ENCODE measurements at regions not wholly inside any gene's neighbourhood (a gene's known extent, or its start where the extent isn't known, plus 50 kb on each side); places are given as distances from the start of the nearest gene placed in this dataset.

DNA sequence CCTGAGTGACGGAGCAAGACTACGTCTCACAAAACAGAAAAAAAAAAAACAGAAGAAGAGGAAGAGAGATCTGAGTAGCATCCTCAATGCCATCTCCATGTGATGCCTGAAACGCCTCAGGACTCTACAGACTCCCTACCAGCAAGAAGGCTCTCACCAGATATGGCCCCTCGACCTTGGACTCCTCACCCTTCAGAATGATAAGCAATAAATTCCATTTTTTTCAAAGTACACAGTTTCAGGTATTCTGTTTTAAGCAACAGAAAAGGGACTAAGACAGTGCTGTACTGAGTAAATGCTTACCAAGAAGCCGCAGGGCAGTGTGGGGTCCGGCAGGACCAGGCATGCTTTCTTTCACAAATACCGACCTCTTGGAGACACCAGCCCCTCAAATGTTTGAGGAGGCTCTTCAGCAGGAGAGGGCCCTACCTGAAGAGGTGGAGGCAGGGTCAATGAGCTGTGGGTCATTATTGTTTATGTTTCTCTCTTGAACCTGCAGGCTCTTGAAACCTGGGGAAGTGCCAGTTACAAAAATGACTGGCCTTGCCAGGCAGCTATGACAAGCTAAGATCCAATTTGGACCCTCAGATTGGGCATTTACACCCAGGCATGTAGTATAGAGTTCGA lies 204.1 kb upstream of the LYZL1 start:
- H3K4me3 ChIP-seq (ENCODE audit: low read length) = no peak overlapping the region
- Mint-ChIP-seq H3K4me3 (no peak overlapping the region), H3K9me3 (no peaks in the 10 kb centered on the region), H3K36me3 (no peaks in the 10 kb centered on the region), H3K27ac (no peak overlapping the region), H3K27me3 (ENCODE audit: low read depth in 2 of 2) (peaks cover under 1 to 7% of the 10 kb centered on the region in 2 donors), H3K4me1 (no peaks in the 10 kb centered on the region)
- WGBS (ENCODE audit: insufficient coverage) = 86% methylated on average over 8 of the region's 8 CpGs
- TF ChIP-seq, protein P1, sequence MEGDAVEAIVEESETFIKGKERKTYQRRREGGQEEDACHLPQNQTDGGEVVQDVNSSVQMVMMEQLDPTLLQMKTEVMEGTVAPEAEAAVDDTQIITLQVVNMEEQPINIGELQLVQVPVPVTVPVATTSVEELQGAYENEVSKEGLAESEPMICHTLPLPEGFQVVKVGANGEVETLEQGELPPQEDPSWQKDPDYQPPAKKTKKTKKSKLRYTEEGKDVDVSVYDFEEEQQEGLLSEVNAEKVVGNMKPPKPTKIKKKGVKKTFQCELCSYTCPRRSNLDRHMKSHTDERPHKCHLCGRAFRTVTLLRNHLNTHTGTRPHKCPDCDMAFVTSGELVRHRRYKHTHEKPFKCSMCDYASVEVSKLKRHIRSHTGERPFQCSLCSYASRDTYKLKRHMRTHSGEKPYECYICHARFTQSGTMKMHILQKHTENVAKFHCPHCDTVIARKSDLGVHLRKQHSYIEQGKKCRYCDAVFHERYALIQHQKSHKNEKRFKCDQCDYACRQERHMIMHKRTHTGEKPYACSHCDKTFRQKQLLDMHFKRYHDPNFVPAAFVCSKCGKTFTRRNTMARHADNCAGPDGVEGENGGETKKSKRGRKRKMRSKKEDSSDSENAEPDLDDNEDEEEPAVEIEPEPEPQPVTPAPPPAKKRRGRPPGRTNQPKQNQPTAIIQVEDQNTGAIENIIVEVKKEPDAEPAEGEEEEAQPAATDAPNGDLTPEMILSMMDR (IDR thresholded peaks at IDR 0.05) = no peak
- no peak overlapping the region for H3K27ac ChIP-seq (ENCODE audit: low read length)
- no peaks in the 10 kb centered on the region for H3K27me3 ChIP-seq (ENCODE audit: control insufficient read depth, insufficient read depth, low read length)
- no peak for DNase-seq
- no peaks in the 10 kb centered on the region for H3K4me1 ChIP-seq (ENCODE audit: control insufficient read depth, insufficient read depth, low read length)
- H3K36me3 ChIP-seq (ENCODE audit: control insufficient read depth, insufficient read depth, low read length) = no peaks in the 10 kb centered on the region
- ATAC-seq = no peak
- H3K9me3 ChIP-seq (ENCODE audit: control insufficient read depth, insufficient read depth, low read length) = no peaks in the 10 kb centered on the region
- intact Hi-C loops (cut with micrococcal nuclease) = no loop called here

DNA sequence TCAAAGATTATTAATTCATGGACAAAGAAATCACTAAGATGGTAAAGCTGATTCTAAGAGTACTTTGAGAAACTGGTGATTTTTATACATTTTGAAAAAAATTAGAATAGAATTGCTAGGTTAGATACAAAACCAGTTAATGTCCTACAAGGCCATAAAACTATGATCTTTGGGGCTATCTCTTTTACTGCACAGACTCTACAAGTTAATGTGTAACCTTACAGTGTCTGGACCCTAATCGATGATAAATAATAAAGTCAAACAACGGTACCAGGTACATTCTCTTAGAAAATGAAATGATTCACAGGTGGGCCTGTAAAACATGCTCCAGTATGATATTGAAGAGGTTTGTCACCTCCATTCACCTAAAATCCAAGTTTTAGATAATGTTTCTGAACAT lies 199.8 kb upstream of the LYZL1 start:
- Histone ChIP-seq H3K9me3 (ENCODE audit: control insufficient read depth, insufficient read depth, low read length) (no peaks in the 10 kb centered on the region), H3K27ac (ENCODE audit: low read length) (no peak overlapping the region), H3K27me3 (ENCODE audit: control insufficient read depth, insufficient read depth, low read length) (no peaks in the 10 kb centered on the region), H3K4me3 (ENCODE audit: low read length) (no peak overlapping the region), H3K36me3 (ENCODE audit: control insufficient read depth, insufficient read depth, low read length) (no peaks in the 10 kb centered on the region), H3K4me1 (ENCODE audit: control insufficient read depth, insufficient read depth, low read length) (no peaks in the 10 kb centered on the region)
- 100% methylated on average over 2 of the region's 2 CpGs for WGBS (ENCODE audit: insufficient coverage)
- ATAC-seq = no peak
- Mint-ChIP-seq H3K4me1 (no peaks in the 10 kb centered on the region), H3K4me3 (no peak overlapping the region), H3K27me3 (ENCODE audit: low read depth in 2 of 2) (peaks cover 0 to 7% of the 10 kb centered on the region in 2 donors), H3K27ac (no peak overlapping the region), H3K36me3 (no peaks in the 10 kb centered on the region), H3K9me3 (peaks cover 0 to 3% of the 10 kb centered on the region in 2 donors)
- intact Hi-C loops (cut with micrococcal nuclease) = no loop called here
- TF ChIP-seq, protein P1 (IDR thresholded peaks at IDR 0.05) = no peak
- no peak for DNase-seq

DNA sequence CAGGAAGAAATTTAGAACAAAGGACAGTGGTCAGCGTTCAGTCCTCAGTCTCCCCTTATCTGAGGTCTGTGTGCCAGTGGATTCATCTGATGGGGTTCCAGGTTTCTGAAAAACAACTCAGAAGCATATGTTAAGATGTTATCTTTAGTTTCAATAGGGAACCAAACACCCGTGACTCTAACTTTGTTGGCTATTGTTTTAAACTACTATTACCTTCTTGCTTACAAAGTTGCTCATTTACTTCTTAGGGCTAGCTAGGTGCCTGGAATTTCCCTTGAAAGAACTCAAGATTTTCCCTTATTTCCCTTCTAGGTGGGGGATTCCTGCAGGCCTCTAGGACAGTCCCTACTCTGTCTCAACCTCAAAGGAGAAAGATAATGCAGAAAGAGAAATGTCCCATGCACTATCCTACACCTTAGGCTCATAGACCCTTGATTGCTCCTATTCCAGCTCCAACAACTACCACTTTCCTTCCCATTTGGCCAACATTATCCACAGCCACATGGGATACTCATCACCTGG lies 192.5 kb upstream of the LYZL1 start:
- Histone ChIP-seq H3K4me3 (ENCODE audit: low read length) (no peak overlapping the region), H3K36me3 (ENCODE audit: control insufficient read depth, insufficient read depth, low read length) (no peaks in the 10 kb centered on the region), H3K27ac (ENCODE audit: low read length) (no peak overlapping the region), H3K27me3 (ENCODE audit: control insufficient read depth, insufficient read depth, low read length) (no peaks in the 10 kb centered on the region), H3K4me1 (ENCODE audit: control insufficient read depth, insufficient read depth, low read length) (no peaks in the 10 kb centered on the region), H3K9me3 (ENCODE audit: control insufficient read depth, insufficient read depth, low read length) (no peaks in the 10 kb centered on the region)
- intact Hi-C loops (cut with micrococcal nuclease) = no loop called here
- H3K9me3 Mint-ChIP-seq = peaks cover 3 to 5% of the 10 kb centered on the region in 2 donors
- H3K4me1 Mint-ChIP-seq = no peaks in the 10 kb centered on the region
- no peak for ATAC-seq
- no peak overlapping the region for H3K4me3 Mint-ChIP-seq
- H3K27ac Mint-ChIP-seq = no peak overlapping the region
- H3K27me3 Mint-ChIP-seq (ENCODE audit: low read depth in 2 of 2) = peaks cover 6 to 8% of the 10 kb centered on the region in 2 donors
- H3K36me3 Mint-ChIP-seq = no peaks in the 10 kb centered on the region
- TF ChIP-seq, protein P1 (IDR thresholded peaks at IDR 0.05) = no peak
- 36% methylated on average over 2 of the region's 2 CpGs for WGBS (ENCODE audit: insufficient coverage)
- DNase-seq = no peak

DNA sequence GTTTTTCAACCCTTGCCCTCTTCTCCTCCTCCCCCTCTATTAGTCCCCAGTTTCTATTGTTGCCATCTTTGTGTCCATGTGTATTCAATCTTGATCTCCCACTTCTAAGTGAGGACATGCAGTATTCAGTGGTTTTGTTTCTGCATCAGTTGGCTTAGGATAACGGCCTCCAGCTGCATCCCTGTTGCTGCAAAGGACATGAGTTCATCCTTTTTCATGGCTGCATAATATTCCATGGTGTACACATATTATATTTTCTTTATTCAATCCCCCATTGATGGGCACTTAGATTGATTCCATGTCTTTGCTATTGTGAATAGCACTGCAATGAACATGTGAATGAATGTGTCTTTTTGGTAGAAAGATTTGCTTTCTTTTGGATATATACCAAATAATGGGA lies 190.4 kb upstream of the LYZL1 start:
- intact Hi-C loops (cut with micrococcal nuclease) = no loop called here
- H3K36me3 ChIP-seq (ENCODE audit: control insufficient read depth, insufficient read depth, low read length) = no peaks in the 10 kb centered on the region
- DNase-seq (no peak), ATAC-seq (no peak)
- 75% methylated on average over 1 of the region's 1 CpG for WGBS (ENCODE audit: insufficient coverage)
- no peaks in the 10 kb centered on the region for H3K4me1 ChIP-seq (ENCODE audit: control insufficient read depth, insufficient read depth, low read length)
- Mint-ChIP-seq H3K4me3 (no peak overlapping the region), H3K4me1 (no peaks in the 10 kb centered on the region), H3K36me3 (no peaks in the 10 kb centered on the region), H3K27ac (no peak overlapping the region), H3K27me3 (ENCODE audit: low read depth in 2 of 2) (peaks cover 8 to 9% of the 10 kb centered on the region in 2 donors), H3K9me3 (peaks cover 3 to 5% of the 10 kb centered on the region in 2 donors)
- H3K27me3 ChIP-seq (ENCODE audit: control insufficient read depth, insufficient read depth, low read length) = no peaks in the 10 kb centered on the region
- TF ChIP-seq, protein P1 (IDR thresholded peaks at IDR 0.05) = no peak
- H3K27ac ChIP-seq (ENCODE audit: low read length) = no peak overlapping the region
- no peak overlapping the region for H3K4me3 ChIP-seq (ENCODE audit: low read length)
- no peaks in the 10 kb centered on the region for H3K9me3 ChIP-seq (ENCODE audit: control insufficient read depth, insufficient read depth, low read length)

All from natural killer cell (primary cell).